ENCODE measurements at regions not wholly inside any gene's neighbourhood (a gene's known extent, or its start where the extent isn't known, plus 50 kb on each side); places are given as distances from the start of the nearest gene placed in this dataset.

GRCh38 chr16:51565184-51565583, 414.1 kb upstream of the SALL1 start:
- no peak for DNase-seq

- DNase-seq = no peak
These were observed 411.8 kb upstream of the SALL1 start for GRCh38 chr16:51562891-51563290.

GRCh38 chr16:51559901-51560300, 408.8 kb upstream of the SALL1 start:
- DNase-seq = no peak

GRCh38 chr16:51557670-51558069, 406.6 kb upstream of the SALL1 start:
- DNase-seq = no peak

- no peak for DNase-seq
These were observed 405.7 kb upstream of the SALL1 start for GRCh38 chr16:51556694-51557340.

- DNase-seq = no peak
These were observed 402.8 kb upstream of the SALL1 start for GRCh38 chr16:51553910-51554309.

GRCh38 chr16:51553314-51553713, 402.2 kb upstream of the SALL1 start:
- DNase-seq = no peak

GRCh38 chr16:51550800-51551347, 399.8 kb upstream of the SALL1 start:
- no peak for DNase-seq

- no peak for DNase-seq
These were observed 398.8 kb upstream of the SALL1 start for GRCh38 chr16:51549836-51550235.

GRCh38 chr16:51545951-51546350, 394.9 kb upstream of the SALL1 start:
- no peak for DNase-seq

GRCh38 chr16:51544851-51545467, 393.9 kb upstream of the SALL1 start:
- no peak for DNase-seq

- no peak for DNase-seq
These were observed 392.9 kb upstream of the SALL1 start for GRCh38 chr16:51543971-51544370.

- DNase-seq = no peak
These were observed 392.1 kb upstream of the SALL1 start for GRCh38 chr16:51542981-51543815.

GRCh38 chr16:51540259-51540658, 389.2 kb upstream of the SALL1 start:
- DNase-seq = no peak

GRCh38 chr16:51538707-51539498, 387.8 kb upstream of the SALL1 start:
- no peak for DNase-seq

GRCh38 chr16:51535591-51535990, 384.5 kb upstream of the SALL1 start:
- no peak for DNase-seq

GRCh38 chr16:51532551-51532950, 381.5 kb upstream of the SALL1 start:
- DNase-seq = no peak

GRCh38 chr16:51531271-51531670, 380.2 kb upstream of the SALL1 start:
- DNase-seq = no peak

GRCh38 chr16:51527349-51527748, 376.3 kb upstream of the SALL1 start:
- no peak for DNase-seq

- DNase-seq = no peak
These were observed 375.6 kb upstream of the SALL1 start for GRCh38 chr16:51526621-51527020.

GRCh38 chr16:51524555-51525373, 373.7 kb upstream of the SALL1 start:
- DNase-seq = no peak

- no peak for DNase-seq
These were observed 373.0 kb upstream of the SALL1 start for GRCh38 chr16:51524070-51524469.

Measured in stimulated activated CD4-positive, alpha-beta T cell treated with anti-CD3 and anti-CD28 coated beads, Interleukin-12 subunit alpha, Interleukin-12 subunit beta, amount 100 ng/mL, for 4 hours (primary cell).